Mucosa of gallbladder (tissue), 1 donor: ENCODE measurements at regions not wholly inside any gene's neighbourhood (a gene's known extent, or its start where the extent isn't known, plus 50 kb on each side); places are given as distances from the start of the nearest gene placed in this dataset.

Experiments
- DNase-seq: peaks from one replicate; pipeline ENCODE4 v3.0.0-alpha.2; 2020; ENCODE audit warnings: low spot score
- donor health status: DM: no; HTN: no; CAD: no.

- DNase-seq, result no peak
These were observed 257.3 kb upstream of the CXCR4 start for GRCh38 chr2:136375017-136375901.

- DNase-seq, result no peak
These were observed 255.9 kb upstream of the CXCR4 start for GRCh38 chr2:136373841-136374240.

GRCh38 chr2:136373029-136373428 lies 255.1 kb upstream of the CXCR4 start:
- DNase-seq, result no peak

- no peak for DNase-seq
These were observed 246.0 kb upstream of the CXCR4 start for GRCh38 chr2:136363900-136364299.

- DNase-seq, result no peak
These were observed 245.5 kb upstream of the CXCR4 start for GRCh38 chr2:136363470-136363869.

GRCh38 chr2:136362676-136363390 lies 244.9 kb upstream of the CXCR4 start:
- no peak for DNase-seq

- no peak for DNase-seq
These were observed 243.6 kb upstream of the CXCR4 start for GRCh38 chr2:136361521-136361920.

GRCh38 chr2:136360790-136361189 lies 242.8 kb upstream of the CXCR4 start:
- no peak for DNase-seq

GRCh38 chr2:136359121-136359965 lies 241.4 kb upstream of the CXCR4 start:
- DNase-seq, result no peak

GRCh38 chr2:136358576-136358975 lies 240.6 kb upstream of the CXCR4 start:
- no peak for DNase-seq

GRCh38 chr2:136357007-136357380 lies 239.0 kb upstream of the CXCR4 start:
- no peak for DNase-seq

- DNase-seq, result no peak
These were observed 238.4 kb upstream of the CXCR4 start for GRCh38 chr2:136356125-136357006.

- DNase-seq, result no peak
These were observed 233.7 kb upstream of the CXCR4 start for GRCh38 chr2:136351684-136352083.

- DNase-seq, result no peak
These were observed 230.0 kb upstream of the CXCR4 start for GRCh38 chr2:136347981-136348380.

GRCh38 chr2:136344339-136344738 lies 226.4 kb upstream of the CXCR4 start:
- no peak for DNase-seq

GRCh38 chr2:136342138-136342537 lies 224.2 kb upstream of the CXCR4 start:
- DNase-seq, result no peak

- DNase-seq, result no peak
These were observed 217.0 kb upstream of the CXCR4 start for GRCh38 chr2:136334967-136335366.

- DNase-seq, result no peak
These were observed 214.6 kb upstream of the CXCR4 start for GRCh38 chr2:136332436-136333095.

GRCh38 chr2:136331226-136331625 lies 213.3 kb upstream of the CXCR4 start:
- no peak for DNase-seq

GRCh38 chr2:136328207-136328795 lies 210.4 kb upstream of the CXCR4 start:
- DNase-seq, result no peak
